Stimulated activated CD4-positive, alpha-beta T cell treated with anti-CD3 and anti-CD28 coated beads, Interleukin-2, amount 100 ng/mL, for 24 hours (primary cell): ENCODE measurements at regions not wholly inside any gene's neighbourhood (a gene's known extent, or its start where the extent isn't known, plus 50 kb on each side); places are given as distances from the start of the nearest gene placed in this dataset.
"Not testable (repeated sequence)": the region's sequence is repeated elsewhere in the genome, so short reads cannot be mapped to it uniquely, and the experiment has no call there.

Experiments used
- DNase-seq, 2 donors: peaks; one replicate each; pipeline ENCODE4 v3.0.0-alpha.2; 2020

DNA sequence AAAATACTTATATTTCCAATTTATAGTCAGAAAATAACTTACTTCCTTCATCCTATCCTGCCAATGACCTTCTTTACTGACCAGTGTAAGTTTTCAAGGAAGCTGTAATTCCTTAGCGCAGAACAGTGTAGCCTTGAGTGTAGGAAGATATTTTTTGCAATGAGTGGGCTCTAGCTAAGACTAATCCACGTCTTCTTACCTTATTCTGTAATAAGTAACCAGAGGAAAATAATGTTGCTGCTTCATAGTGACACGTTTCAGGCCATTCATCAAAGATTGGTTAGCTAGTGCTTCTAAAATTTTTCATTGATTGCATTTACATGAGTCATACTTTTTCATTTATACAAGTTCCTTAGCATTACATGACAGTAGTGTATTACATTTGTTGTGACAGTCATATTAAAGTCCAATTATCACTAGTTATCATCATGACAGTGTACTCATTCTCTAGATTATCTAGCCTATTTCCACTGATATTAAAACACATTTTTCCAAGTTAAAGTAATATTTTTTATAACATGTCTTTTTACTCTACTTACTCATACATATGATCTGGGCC lies 403.8 kb upstream of the EPHA3 start:
- no peak for DNase-seq

DNA sequence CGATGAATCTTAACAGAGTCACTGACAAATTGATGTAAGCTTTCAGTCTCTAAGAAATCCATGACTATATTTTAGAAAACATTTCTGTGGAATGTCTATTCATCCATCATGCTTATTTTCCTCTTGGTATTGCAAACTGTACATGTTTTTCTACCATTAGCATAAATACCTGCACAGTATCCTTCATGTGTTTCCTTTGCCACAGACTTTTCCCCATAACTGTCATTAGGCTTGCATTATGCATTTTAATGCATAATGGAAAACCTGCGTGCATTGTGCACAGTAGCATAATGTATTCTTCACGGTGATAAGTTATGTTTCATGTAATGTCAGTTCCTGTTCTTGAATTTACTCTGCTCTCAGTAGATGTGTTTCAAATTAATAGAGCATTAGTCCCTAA lies 403.1 kb upstream of the EPHA3 start:
- no peak for DNase-seq

- DNase-seq = no peak
Observed at GRCh38 chr3:88707837-88708236, 399.6 kb upstream of the EPHA3 start.

GRCh38 chr3:88712552-88712951 lies 394.9 kb upstream of the EPHA3 start:
- DNase-seq = no peak

DNA sequence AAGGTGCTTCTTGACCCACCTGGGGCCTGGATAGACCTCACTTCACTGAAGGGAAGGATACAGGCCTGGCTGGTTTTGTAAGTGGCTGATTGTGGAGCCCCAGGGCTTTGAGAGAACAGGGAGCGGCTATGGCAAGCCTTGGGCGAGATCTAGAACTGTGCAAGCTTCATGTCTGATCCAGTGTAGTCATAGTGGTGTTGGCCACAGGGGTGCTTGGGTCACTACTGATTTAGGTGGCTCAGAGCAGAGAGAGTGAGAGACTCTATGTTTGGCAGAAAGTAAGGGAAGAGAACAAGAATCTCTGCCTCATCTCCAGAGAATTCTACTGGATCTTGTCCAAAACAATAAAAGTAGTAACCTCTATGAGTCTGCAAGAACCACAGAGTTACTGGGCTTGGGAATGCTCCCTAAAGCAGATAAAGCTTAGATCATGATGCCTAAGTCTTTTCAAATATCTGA lies 394.2 kb upstream of the EPHA3 start:
- no peak for DNase-seq

DNA sequence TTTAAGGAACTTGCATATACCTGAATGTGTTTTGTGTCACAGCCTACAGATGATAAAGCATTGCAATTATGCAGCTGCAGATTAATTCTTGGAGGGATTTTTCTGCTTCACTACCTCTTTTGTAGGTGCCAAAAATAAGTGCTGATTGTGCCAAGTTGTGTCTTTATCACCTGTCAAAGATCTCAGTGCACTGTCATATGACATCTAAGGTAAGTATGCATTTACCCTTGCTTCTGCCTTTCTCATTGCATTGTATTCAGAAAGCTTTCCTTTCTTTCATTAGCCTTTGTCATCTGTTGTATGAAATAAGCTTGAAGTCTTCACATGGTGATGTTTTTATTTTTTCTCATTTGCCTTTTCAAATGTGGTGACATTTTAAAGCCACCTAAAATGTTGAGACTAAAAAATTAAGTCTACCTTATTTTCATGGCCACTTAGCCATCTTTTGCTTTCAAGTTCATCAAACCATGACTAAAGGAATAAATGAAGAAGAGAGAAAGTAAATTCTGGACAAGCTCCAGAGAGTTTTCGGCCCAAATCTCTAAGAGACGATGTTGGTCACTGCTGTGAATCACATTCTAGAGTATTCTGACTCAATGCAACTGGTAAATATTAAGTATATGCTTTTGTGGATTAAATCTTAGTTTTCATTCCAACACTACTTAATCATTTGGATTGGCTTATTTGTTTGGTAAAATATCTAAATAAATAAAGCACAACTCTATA lies 381.8 kb upstream of the EPHA3 start:
- no peak for DNase-seq

DNA sequence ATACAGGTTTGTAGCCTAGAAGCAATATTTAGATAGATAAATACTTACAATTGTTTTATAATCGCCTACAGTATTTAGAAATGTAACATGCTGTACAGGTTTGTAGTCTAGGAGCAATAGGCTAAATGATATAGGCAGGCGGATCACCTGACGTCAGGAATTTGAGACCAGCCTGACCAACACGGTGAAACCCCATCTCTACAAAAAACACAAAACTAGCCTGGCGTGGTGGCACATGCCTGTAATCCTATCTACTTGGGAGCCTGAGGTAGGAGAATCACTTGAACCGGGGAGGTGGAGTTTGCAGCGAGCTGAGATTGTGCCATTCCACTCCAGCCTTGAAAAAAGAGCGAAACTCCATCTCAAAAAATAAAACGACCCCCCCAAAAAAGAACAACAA lies 375.2 kb upstream of the EPHA3 start:
- no peak for DNase-seq

- no peak for DNase-seq
Observed at GRCh38 chr3:88742106-88742505, 365.3 kb upstream of the EPHA3 start.

DNA sequence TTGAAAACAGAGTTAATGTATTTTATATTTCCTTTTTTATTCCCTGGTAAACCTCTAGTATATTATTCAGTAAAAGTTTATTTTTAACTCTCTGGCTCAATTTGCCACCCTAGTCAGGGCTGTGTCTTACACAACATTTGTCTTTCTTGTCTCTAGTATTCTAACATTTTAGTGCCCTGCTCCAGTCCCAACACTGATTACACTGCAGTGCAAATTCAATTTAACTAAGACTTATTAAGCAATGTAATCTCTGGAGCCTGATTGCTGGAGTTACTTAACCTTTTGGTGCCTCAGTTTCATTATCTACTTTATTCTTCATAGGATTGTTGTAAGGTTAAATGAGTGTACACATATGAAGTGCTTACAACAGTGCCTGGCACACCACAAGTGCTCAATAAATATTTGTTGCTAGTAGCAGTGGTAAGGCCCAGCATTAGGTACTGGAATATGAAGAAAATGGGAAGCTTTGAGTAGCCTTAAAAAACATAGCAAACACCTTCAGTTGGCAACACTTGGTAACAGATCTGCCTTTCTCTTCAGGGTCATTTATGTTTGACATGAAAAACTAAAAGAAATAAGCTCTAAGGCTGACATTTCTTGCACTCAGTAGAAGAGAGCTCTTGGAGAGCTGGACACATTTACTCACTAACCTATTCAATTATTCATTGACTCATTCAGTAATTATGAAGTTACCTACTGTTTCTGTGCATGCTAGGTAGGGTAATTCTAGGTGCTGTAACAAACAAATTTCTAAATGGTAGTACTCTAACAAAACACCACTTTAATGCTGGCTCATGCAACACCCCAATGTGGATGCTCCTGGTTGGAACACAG lies 364.5 kb upstream of the EPHA3 start:
- DNase-seq = no peak

DNA sequence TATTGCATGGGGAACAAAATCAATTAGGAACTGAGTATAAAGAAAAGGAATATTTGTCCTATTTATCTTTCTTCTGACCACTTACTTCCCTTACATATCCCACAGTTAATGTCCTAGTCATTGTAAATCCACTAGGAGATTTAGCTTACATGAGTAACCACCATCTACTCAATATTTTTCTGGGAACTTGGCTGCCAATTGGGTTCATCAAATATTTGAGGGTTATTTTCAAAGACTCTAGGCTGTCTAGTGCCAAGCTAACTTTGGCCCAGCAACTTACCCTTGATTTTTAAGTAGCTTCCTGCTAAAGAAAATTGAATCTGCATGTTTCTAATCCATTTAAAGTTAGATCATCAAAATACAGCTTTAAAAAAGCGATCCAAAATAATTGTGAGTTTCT lies 362.5 kb upstream of the EPHA3 start:
- no peak for DNase-seq

GRCh38 chr3:88747145-88747544 lies 360.3 kb upstream of the EPHA3 start:
- not testable (repeated sequence) for DNase-seq

GRCh38 chr3:88758676-88759075 lies 348.7 kb upstream of the EPHA3 start:
- no peak for DNase-seq

DNA sequence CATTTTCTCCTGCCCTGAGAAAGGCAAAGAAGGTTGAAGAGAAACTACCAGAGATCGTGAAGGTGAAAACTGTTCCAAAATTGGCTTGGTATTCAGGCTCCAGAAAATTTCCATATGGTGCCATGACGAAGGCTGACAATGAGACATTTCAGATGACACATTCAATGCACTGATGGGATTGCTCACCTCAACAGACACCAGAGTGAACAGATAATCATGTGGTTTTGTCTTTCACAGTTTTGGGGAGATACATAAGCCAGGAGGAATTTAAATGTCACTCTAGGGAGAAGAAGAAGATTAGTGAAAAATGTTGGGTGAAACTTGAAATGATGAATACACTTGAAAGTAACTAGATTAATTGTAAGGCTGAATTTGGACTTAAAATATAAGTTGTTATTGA lies 339.7 kb upstream of the EPHA3 start:
- no peak for DNase-seq

DNA sequence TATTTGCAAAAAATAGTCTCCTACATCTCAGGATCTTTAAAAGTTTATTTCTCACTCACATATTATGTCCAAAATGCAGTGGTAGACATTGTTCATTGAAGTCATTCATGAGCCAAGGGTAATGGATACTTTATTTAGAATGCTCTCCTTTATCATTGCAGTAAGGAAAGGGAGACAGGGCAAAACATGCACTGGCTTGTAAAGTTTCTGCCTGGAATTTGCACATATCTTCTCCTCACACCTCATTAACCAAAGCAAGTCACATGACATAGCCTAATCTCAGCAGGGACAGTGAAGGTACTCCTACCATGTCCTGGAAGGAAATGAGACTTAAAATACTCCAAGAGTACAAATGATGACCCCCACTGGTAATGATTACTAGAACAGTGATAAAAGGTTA lies 333.7 kb upstream of the EPHA3 start:
- no peak for DNase-seq

DNA sequence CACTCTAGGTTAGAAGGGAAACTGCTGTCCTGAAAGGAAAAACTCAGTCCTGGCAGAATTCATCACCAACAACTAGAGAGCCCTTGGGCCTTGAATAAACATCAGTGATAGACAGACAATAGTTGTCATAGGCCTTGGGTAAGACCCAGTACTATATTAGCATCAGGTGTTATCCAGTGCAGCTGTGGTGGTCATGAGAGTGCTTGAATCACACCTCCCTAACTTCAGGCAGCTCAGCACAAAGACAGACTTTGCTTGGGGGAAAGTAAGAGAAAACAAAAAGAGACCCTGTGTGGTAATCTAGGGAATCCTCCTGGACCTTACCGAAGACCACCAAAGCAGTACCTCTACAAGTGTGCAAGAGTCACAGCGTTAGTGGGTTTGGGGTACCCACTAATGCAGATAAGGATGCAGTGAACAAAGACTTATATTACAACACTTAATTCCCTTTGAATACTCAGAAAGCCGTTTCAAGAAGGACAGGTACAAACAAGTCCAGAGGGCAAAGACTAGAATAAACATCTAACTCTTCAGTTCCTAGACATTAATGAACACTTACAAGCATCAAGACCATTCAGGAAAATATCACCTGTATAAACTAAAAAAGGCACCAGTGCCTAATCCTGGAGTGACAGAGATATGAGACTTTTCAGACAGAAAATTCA lies 332.3 kb upstream of the EPHA3 start:
- no peak for DNase-seq

DNA sequence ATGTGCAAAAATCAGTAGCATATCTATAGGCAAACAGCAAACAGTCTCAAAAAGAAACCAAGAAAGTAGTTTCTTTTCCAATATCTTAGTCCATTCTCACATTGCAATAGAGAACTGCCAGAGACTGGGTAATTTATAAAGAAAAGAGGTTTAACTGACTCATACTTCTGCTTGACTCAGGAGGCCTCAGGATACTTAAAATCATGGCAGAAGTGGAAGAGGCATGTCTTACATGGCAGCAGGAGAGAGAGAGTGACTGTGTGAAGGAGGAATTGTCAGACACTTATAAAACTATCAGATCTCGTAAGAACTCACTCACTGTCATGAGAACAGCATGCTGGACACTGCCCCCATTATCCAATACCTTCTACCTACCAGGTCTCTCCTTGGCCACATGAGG lies 327.9 kb upstream of the EPHA3 start:
- no peak for DNase-seq

DNA sequence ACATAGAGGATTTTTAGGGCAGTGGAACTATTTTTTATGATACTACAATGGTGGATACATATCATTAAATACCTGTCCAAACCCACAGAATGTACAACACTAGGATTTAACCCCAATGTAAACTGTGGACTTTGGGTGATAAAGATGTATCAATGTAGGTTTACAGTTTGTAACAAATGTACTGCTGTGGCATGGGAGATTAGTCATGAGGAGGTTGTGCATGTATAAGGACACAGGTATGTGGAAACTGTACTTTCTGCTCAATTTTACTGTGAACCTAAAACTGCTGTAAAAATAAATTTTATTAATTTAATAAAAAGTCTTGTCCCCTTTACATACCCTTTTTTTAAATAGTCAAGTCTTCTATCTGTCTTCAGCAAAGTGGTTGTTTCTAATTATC lies 322.5 kb upstream of the EPHA3 start:
- no peak for DNase-seq

GRCh38 chr3:88785841-88786240 lies 321.6 kb upstream of the EPHA3 start:
- DNase-seq = no peak

DNA sequence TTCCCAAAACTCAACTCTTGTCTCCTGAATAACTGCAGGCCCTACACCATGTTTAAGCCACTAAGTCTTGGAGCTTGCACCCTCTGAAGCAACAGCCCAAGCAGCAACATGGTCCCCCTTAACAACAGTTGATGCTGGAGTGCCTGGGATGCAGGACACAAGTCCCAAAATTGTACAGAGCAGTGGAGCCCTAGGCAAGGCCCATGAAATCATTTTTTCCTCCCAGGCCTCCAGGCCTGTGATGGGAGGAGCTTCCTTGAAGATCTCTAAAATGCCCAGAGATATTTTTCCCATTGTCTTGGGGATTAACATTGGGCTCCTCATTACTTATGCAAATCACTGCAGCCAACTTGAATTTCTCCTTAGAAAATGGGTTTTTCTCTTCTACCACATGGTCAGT lies 311.9 kb upstream of the EPHA3 start:
- DNase-seq = no peak

GRCh38 chr3:88807491-88808105 lies 299.8 kb upstream of the EPHA3 start:
- no peak for DNase-seq

DNA sequence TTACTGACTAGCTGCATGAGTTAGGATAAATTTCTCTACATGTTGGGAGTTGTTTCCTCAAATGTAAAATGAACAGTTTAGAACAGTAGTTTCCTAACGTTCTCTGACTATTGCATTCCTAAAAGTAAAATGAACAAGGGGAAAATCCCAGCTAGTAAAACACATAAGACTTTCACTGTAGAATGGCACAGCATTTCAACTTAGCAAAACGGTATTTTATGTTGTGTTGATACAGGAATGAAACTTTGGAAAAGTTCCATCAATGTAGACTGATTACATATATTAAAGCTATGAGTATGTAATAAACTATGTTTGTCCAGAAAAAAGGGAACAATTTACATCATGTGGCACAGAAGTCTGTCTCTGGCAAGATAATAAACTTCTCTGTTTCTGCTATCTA lies 297.4 kb upstream of the EPHA3 start:
- DNase-seq = no peak

- DNase-seq = no peak
Observed at GRCh38 chr3:88810455-88810854, 297.0 kb upstream of the EPHA3 start.

GRCh38 chr3:88811096-88811495 lies 296.3 kb upstream of the EPHA3 start:
- DNase-seq = no peak
